Myocyte (in vitro differentiated cells): ENCODE measurements at regions not wholly inside any gene's neighbourhood (a gene's known extent, or its start where the extent isn't known, plus 50 kb on each side); places are given as distances from the start of the nearest gene placed in this dataset.
"Not testable (repeated sequence)": the region's sequence is repeated elsewhere in the genome, so short reads cannot be mapped to it uniquely, and the experiment has no call there.

ENCODE experiments used
- DNase-seq: peaks from one replicate; pipeline ENCODE4 v3.0.0-alpha.2; 2012; ENCODE audit warnings: low read depth

DNA sequence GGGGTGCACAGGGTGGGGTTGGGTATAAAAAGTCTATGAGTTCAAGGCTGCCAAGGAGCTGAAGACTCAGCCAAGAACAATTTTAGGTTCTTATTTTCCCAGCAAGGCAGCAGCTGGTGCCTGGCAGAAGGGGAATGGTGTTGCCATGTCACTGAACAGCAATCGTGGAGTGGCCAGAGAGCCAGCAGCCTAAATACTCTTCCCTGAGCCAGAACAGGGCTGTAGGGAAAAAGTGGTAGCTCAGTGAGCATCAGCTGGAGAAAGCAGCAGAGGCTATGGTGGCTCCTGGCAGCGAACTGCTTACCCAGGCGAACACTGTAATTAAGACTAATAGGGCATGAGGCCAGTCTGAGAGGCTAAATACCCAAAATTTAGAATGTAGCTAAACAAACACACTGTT is 334.9 kb downstream of the RMST start:
- no peak for DNase-seq

DNA sequence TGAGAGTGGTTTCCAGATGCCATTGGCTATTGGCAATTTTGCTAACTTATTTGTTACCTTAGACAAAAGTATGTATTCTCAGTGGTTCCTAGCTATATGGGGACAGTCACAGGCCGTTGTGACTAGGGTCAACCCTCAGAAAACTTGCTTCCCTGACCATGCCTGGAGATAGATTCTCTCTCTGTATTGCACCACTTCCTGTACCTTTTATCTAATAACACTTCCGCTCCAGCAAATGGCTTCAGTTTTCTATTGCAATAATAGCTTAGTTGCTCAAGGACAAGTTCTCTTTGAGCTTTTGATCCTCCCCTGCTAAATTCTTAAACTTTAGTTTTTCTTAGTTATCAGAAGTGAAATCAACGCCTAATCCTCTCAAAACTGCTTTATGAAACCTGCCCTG is 338.0 kb downstream of the RMST start:
- DNase-seq = no peak

DNA sequence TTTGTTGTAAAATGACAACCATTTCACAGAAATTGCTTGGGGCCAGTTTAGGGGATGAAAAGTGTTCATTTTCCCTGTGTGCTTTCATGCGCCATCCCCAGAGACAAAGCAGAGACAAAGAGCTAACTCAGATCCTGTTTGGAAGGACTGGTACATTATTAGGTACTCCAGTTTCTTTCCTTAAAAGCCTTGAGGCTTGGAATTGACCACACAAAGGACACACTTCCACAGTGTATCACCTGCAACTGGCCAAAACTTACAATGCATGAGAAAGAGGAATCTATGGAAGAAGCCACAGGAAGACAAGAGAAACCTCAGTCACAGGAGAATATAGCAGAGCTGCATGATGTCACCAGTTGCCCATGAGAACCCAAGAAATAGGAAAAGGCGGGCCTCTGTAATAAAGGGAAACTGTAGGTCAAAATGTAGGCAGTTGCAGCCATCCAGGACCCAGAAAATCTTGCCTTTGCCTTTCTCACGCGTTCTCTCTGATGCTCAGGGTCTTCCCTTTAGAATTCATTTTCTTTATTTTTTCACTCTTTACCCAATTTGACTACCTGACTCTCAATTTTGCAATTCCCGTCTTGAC is 339.0 kb downstream of the RMST start:
- no peak for DNase-seq

DNA sequence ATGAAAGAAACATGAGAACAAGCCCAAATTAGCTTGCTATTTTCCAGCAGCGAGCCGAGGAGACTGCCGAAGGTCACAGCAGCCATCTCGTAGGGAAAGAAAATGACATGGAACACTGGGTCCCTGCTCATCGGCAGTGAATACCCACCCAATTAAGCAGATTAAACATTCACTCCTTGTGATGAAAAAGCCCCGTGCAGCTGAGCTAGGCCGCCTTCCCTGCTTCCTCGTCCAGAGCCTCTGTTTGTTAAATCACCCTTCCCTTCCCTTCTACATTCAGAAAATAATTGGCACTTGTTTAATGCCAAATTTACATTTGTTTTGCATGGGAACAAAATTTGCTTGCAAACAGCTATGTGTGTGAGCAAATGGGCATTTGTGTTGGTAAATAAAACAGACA is 342.5 kb downstream of the RMST start:
- no peak for DNase-seq

DNA sequence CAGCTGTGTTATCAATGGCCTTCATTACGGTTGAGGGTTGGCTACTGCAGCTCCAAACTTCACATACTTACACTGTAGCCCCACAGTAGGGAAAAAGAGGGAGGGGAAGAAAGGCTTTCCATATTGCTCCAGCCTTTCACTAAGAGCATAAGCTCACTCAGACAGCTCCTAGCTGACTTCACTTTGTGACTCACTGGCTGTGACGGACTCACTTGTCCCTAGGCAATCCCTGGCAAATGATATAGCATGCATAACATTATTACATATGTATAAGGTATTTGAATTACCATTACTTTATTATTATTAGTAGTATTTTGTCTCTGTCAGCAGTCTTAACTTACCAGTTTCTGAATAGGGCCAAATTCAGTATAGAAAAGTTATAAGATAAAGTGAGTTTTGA is 350.7 kb downstream of the RMST start:
- no peak for DNase-seq

DNA sequence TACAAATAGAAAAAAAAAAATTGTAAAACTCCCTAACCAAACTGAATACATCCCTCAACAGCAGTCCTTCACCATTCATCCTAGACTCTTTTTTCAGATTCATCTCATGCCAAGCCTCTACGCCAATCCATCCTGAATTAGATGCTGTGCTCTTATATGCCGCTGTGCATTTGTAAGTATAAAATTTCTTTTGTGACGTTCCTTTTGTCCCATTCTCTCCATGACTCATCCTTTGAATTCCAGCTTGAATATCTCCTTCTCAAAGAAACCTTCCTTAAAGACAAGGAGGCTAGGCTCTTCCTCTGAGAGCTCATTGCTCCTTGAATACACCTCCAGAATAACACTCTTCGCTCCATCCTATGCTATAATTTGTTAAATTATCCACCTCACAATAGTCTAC is 359.2 kb downstream of the RMST start:
- no peak for DNase-seq

DNA sequence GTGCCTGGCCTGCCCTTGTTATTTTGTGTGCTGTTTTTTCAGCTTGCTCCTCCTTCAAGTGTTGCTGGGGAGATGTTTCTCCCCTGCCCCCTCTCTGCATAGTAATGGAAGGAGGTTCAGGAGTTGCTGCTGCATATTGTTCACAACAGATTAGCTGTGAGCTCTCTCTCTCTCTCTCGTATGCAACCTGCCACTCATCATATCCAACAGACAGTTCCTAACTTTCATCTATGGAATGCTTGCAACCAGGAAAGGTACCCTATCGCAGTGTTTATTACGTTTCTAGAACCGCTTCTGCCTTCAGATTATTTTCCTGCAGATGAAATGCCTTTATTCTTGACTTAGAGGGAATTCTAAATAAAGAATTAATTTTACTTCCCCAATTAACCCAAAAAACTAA is 372.9 kb downstream of the RMST start:
- no peak for DNase-seq

DNA sequence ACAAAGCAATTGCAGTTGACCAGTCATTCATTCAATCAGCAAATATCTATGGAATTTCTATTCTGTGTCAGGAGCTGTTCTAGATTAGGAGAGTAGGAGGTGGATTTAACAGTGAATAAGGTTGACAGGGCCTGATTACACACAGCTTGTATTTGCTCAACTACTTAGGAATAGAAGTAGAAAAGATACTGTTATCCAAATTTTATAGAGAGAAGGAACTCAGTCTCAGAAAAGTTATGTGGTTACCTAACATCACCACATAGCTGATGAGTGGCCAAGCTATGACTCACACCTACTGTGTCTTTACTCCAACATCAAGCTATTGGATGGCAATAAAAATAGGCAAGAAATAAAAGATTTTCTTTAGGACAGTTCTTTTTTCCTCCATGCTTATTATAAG is 374.8 kb downstream of the RMST start:
- DNase-seq = no peak

DNA sequence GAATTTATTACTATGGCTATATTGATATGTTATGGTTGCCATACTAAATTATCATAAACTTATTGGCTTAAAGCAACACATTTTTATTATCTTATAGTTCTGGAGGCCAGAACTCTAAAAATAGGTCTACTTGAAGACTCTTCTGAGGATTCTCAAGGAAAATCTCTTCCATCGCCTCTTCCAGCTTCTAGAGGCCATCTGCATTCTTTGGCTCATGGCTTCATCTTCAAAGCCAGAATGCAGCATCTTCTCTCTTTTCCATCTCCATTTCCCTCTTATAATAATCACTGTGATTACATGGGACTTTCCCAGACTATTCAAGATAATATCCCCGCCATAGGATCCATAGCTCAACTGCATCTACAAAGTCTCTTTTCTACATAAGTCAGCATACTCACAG is 385.4 kb downstream of the RMST start:
- no peak for DNase-seq

DNA sequence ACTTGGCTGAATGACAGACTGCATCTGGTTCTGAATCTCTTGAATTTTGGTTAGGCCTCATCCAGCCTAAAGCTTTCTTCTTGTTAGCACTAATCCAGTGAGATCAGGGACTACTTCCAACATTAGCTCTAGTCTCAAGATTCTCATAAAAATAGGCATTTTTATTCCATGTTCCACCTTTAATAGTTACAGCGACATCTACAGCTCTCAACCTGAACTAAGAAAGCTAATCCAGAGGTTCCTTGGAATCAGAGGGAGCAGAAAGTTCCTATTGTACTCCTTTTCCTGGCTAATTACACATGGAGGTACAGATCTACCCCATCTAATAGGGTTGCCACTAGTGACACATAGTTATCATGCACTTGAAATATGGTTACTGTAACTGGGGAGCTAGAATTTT is 391.9 kb downstream of the RMST start:
- no peak for DNase-seq

DNA sequence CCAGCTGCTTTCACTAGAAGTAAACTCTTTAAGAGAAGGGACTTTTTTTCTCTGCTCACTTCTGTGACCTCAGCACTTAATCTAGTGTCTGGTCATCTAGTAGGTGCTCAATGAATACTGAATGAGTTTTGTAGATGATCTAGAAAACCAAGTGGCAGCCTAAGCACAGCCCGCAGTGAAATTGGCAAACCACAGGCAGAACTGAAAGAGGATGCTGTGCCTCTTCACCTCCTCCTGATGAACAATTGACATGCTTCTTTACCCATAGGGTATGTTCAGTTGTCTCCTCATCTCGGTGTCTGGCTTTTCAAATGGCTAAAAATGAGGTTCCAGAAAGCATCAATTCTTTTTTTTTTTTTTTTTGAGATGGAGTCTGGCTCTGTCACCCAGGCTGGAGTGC is 399.5 kb downstream of the RMST start:
- no peak for DNase-seq

DNA sequence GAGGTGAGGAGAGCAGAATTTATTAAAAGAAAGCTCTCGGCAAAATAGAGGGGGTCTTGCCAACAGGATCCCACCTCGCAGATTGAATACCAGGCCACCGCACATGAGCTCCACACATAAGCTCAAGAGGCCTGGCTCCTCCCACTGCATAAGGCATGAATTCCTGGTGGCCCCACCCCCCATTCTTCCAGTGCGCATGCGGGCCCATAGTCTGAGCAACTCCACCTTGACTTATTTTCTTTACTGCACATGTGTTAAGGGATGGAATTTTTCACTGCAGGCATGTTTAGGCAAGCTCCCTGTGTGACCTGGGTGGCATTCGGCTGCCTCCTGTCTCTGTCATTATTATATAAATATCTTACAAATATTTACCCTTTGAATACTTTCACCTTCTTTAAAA is 412.5 kb downstream of the RMST start:
- DNase-seq = no peak

DNA sequence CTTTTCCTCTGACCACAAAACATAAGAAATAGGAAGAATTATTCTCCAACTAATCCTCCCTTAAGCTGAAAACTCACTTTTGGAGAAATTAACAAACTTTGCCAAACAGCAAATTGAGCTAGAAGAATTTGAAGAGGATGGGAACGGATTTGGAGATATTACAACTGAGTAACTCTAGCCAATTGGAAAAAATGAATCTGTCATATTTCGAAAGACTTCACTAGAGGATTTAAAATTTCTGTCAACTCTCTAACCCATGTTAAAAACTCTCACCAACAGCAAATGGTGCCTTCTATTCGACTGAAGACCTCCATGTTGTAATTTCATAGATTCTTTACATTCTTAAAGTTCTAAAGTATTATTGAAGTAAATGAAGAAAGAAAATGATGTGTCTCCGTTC is 414.2 kb downstream of the RMST start:
- no peak for DNase-seq

DNA sequence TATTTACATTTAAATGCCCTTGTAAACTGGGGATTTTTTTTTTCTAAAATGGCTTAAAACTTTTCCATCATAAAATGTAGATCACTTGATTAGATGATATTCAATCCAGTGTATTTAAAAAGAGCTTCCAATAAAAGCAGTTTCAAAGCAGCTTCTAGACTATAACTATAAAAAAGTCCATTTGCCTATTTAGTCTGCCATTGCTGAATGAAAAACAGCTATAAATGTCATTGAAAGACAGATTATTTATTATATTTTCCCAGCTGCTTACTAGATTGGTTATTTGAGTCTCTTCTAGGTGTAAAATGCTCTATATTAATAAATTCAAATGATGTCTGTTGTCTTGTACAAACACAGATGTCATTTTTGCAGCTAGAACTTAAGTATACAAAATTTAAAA is 414.8 kb downstream of the RMST start:
- no peak for DNase-seq

DNA sequence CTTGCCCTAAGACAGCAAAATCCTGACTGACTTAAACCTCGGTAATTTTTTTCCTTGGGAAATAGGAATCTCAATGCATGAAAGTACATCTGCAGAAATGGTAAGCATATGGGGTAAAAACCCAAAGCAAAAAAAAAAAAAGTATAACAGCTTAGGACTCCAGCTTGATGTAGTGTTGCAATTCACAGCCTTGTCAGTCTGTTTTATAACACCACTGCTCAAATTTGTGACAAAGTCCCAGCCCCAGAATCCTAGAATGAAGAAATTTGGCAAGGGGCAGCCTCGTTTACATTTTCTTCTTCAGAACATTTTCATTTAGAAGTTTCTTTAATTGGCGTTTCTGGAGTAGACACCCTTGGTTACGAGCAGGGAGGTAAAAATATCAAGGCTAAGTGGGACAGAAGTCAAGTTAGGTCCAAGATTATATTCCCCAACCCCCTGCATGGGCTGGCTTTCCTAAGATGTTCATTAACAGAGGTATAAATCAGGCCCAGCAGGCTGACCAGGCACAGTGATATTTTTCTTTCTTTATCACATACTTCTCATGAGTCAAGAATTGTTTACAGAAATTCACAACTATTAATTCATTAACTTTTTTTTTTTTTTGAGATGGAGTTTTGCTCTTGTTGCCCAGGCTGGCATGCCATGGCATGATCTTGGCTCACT is 424.0 kb downstream of the RMST start:
- no peak for DNase-seq

DNA sequence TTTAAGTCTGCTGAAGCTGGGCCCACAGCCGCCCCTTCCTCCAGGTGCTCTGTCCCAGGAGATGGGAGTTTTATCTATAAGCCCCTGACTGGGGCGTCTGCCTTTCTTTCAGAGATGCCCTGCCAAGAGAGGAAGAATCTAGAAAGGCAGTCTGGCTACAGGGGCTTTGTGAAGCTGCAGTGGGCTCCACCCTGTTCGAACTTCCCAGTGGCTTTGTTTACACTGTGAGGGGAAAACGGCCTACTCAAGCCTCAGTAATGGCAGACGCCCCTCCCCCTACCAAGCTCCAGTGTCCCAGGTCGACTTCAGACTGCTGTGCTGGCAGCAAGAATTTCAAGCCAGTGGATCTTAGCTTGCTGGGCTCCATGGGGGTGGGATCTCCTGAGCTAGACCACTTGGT is 435.3 kb downstream of the RMST start:
- not testable (repeated sequence) for DNase-seq

DNA sequence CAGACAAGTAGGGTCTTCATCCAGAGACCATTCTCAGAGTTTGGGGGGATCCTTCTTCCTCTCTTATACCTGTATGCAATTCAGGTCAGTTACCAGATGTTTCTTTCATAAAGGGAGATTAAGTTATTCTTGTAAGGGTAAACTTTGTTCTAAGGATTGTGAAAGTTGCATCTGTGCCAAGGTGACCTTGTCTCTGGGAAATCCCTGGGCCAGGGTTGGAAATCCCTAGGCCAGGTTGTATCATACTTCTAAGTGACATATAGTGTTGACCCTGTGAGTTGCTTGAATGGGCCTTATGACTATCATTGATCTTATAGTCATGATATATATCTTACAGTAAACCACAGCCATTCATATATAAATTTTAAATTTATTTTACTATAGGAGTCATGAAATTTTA is 436.9 kb downstream of the RMST start:
- no peak for DNase-seq

DNA sequence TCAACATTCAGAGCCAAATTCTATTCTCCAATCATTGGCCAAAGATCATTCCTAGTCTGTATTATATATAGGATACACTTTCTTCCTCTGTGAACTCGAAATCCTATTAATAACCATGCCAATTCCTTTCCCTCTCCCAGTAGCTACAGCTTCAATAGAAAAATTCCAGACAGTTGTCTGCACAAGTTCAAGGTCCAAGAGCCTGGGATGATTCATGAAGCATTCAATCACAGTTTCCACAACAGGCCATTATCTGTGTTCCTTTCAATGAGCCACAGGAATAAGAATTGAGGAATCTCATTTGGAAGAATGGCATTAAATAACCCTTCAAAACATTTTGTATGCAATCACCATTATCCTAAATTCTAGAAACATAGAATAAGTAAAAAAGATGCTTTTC is 437.4 kb downstream of the RMST start:
- DNase-seq = no peak

DNA sequence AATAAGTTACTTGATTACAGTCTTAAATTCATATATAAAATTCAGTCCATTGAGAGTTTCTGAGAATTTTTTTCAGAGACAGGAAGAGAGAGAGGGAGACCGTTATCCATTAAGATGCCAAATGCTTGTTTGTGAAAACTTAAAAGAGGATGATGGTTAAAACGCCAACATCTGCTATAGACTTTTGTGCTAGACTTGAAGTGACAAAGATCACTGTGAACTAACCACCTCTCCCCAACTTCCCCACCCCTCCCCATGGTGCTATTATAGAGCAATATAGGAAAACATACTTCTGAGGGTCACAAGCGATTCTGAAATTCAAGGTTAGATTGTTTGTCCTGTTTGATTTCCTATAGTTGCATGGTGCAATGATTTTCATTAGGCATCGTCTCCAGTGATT is 440.8 kb downstream of the RMST start:
- DNase-seq = no peak

DNA sequence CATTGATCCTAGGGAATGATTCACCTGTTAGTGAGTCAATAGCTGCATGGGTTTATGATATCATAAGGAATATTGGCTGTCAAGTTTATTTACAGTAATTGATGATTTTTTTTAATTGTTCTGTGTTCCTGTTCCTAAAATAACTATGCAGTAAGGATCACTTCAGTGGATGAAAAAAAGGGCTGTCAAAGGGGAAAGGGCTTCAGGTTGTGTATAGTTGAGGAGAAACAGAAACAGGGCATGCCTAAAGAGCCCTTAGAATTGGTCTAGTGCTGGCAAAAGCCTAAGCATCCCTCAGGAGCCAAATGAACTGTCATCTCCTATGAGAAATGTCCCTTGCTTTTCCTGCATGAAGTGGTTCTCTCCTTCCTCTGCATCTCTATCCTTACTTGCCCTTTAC is 444.9 kb downstream of the RMST start:
- DNase-seq = no peak

DNA sequence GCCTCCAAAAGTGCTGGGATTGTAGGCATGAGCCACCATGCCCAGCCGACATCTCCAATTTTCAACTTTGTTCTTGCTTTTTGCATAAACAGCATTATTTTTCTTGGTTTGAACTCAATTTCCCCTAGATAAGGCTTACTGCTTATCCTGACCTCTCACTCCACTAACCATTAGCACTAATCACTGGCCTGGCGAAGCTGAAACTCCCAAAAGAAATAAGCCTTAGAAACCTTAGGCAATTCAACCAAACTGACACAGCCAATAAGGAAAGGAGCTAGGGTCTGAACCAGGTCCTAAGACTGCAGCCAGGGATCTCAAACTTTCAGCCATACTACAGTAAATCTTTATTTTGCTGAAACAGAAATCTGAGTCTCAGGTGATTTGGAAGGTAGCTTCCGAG is 448.0 kb downstream of the RMST start:
- DNase-seq = no peak

DNA sequence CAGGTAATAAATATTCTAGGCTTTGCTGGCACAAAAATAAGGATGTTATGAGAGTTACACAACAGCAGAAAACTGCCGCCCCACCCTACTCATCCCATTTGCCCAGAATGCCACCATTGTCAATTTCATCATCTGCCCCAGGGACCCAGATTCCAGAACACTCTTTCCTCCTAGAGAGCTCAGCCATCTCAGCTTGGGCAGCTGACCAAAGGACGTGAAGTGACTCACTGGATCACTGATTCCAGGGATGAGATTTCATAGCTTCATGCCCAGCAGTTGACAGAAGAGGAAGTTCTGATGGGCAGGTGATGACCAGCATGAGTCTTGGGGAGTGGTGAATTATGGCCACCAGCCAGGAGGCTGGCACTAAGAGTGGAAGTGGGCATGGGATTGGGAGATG is 450.3 kb downstream of the RMST start:
- no peak for DNase-seq

DNA sequence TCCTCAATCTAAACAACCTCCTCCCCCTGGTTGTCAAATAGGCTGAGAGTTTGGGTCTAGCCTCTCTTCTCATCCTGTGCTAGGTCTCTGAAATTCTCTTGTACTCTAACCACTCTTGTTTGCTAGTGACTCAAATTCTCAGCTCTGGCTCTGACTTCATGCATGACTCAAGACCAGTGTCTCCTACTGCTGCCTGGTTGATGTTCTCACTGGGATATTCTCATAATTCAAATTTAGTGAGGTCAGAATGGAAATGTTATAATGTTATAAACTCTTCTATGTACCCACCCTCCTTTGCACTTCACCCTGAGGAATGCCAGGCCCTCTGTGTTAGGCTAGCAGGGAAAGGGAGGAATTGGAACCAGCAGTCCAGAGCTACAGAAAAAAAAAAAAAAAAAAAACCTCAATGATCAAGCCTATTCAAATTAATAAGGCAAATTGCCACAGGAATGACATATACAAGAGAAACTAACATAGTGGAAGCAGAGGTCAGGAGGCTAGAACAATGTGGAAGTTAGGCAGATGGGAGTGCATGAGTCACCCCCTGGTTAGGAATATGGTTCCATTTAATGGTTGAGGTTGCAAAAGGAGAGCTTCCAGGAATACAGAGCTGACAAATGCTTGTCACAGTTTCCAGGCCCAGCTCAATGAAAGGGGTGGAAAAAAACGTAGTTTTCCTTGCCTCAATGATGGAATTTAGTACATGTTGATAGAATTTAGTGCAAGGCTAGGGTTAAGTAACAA is 459.5 kb downstream of the RMST start:
- peak; percentile 2 for DNase-seq
